CD4-positive, alpha-beta memory T cell (primary cell): ENCODE measurements at regions not wholly inside any gene's neighbourhood (a gene's known extent, or its start where the extent isn't known, plus 50 kb on each side); places are given as distances from the start of the nearest gene placed in this dataset.

Experiments
- CTCF ChIA-PET: fragments of 350-600 bp; sonication (Branson Sonifier 250); formaldehyde crosslinking; loops from one replicate; lab custom pipeline; 2021; ENCODE audit warnings: inconsistent platforms; ENCODE audit not compliant: partially characterized antibody; lab: Charles Lee
- POLR2A ChIA-PET: fragments of 350-600 bp; sonication (Branson Sonifier 250); formaldehyde crosslinking; loops from one replicate; lab custom pipeline; 2021; ENCODE audit not compliant: partially characterized antibody; lab: Charles Lee
- DNase-seq, 5 donors: peaks; one replicate each; pipeline versions ENCODE4 v3.0.0 to v3.0.0-alpha.2; 2020 to 2022; ENCODE audit warnings: mixed read lengths in 1 of 5
- H3K27ac ChIP-seq: one replicate; pipeline ENCODE4 v1.7.0; 2013; ENCODE audit warnings: low read depth, low read length
- H3K27me3 ChIP-seq: 2 replicates; pipeline ENCODE4 v1.7.0; 2013; ENCODE audit warnings: mild to moderate bottlenecking, low read length, moderate library complexity; ENCODE audit not compliant: insufficient read depth
- H3K36me3 ChIP-seq: 2 replicates; pipeline ENCODE4 v1.7.0; 2013; ENCODE audit warnings: mild to moderate bottlenecking, low read length, moderate library complexity; ENCODE audit not compliant: insufficient read depth
- H3K4me1 ChIP-seq: 2 replicates; pipeline ENCODE4 v1.7.0; 2013; ENCODE audit warnings: mild to moderate bottlenecking, low read length, moderate library complexity; ENCODE audit not compliant: insufficient read depth
- H3K4me3 ChIP-seq, 2 donors: one replicate each; pipeline ENCODE4 v1.7.0; 2013; ENCODE audit warnings: low read length in 2 of 2, mild to moderate bottlenecking in 1 of 2
- H3K9me3 ChIP-seq, 2 donors: one replicate each; pipeline ENCODE4 v1.7.0; 2013; ENCODE audit warnings: low read length in 2 of 2, control low read depth in 1 of 2; ENCODE audit not compliant: control insufficient read depth in 1 of 2
- H3K27ac Mint-ChIP-seq, 7 donors: one replicate each; pipeline ENCODE4 v1.8.0; 2020 to 2021; ENCODE audit warnings: mixed read lengths in 7 of 7, mild to moderate bottlenecking in 6 of 7, inconsistent platforms in 3 of 7, moderate library complexity in 3 of 7
- H3K27me3 Mint-ChIP-seq, 2 donors: one replicate each; pipeline ENCODE4 v1.8.0; 2020 to 2021; ENCODE audit warnings: mixed read lengths in 2 of 2
- H3K36me3 Mint-ChIP-seq, 2 donors: one replicate each; pipeline ENCODE4 v1.8.0; 2020 to 2021; ENCODE audit warnings: mixed read lengths in 2 of 2, inconsistent platforms in 1 of 2, mild to moderate bottlenecking in 1 of 2
- H3K4me1 Mint-ChIP-seq, 4 donors: one replicate each; pipeline ENCODE4 v1.8.0; 2020 to 2021; ENCODE audit warnings: mixed read lengths in 4 of 4, mild to moderate bottlenecking in 1 of 4
- H3K4me3 Mint-ChIP-seq, 8 donors: one replicate each; pipeline ENCODE4 v1.8.0; 2020 to 2021; ENCODE audit warnings: mixed read lengths in 8 of 8, mild to moderate bottlenecking in 7 of 8, moderate library complexity in 6 of 8, inconsistent platforms in 3 of 8
- H3K9me3 Mint-ChIP-seq, 8 donors: one replicate each; pipeline ENCODE4 v1.8.0; 2020 to 2021; ENCODE audit warnings: mixed read lengths in 8 of 8, mild to moderate bottlenecking in 5 of 8, inconsistent platforms in 3 of 8, moderate library complexity in 1 of 8
- intact Hi-C: fragments of 100-400 bp; cut with micrococcal nuclease; formaldehyde crosslinking; loops from one replicate; pipeline ENCODE4 v1.15.1; 2023

- Histone ChIP-seq H3K9me3 (no peaks in the 10 kb centered on the region), H3K36me3 (no peaks in the 10 kb centered on the region), H3K27ac (no peak overlapping the region), H3K4me1 (no peaks in the 10 kb centered on the region), H3K27me3 (no peaks in the 10 kb centered on the region), H3K4me3 (no peak overlapping the region)
- no peak for DNase-seq
- ChIA-PET POLR2A (no interaction called here), CTCF (no interaction called here)
- no peak overlapping the region for H3K4me3 Mint-ChIP-seq
- peaks cover 0 to 2% of the 10 kb centered on the region in 2 donors for H3K27me3 Mint-ChIP-seq
- intact Hi-C loops, result no loop called here
- H3K36me3 Mint-ChIP-seq, result no peaks in the 10 kb centered on the region
- H3K4me1 Mint-ChIP-seq, result no peaks in the 10 kb centered on the region
- peaks cover 0 to 6% (median under 1%) of the 10 kb centered on the region in 8 donors for H3K9me3 Mint-ChIP-seq
- no peak overlapping the region for H3K27ac Mint-ChIP-seq
These were observed 328.7 kb upstream of the ATP11B start for GRCh38 chr3:182464513-182465145.

DNA sequence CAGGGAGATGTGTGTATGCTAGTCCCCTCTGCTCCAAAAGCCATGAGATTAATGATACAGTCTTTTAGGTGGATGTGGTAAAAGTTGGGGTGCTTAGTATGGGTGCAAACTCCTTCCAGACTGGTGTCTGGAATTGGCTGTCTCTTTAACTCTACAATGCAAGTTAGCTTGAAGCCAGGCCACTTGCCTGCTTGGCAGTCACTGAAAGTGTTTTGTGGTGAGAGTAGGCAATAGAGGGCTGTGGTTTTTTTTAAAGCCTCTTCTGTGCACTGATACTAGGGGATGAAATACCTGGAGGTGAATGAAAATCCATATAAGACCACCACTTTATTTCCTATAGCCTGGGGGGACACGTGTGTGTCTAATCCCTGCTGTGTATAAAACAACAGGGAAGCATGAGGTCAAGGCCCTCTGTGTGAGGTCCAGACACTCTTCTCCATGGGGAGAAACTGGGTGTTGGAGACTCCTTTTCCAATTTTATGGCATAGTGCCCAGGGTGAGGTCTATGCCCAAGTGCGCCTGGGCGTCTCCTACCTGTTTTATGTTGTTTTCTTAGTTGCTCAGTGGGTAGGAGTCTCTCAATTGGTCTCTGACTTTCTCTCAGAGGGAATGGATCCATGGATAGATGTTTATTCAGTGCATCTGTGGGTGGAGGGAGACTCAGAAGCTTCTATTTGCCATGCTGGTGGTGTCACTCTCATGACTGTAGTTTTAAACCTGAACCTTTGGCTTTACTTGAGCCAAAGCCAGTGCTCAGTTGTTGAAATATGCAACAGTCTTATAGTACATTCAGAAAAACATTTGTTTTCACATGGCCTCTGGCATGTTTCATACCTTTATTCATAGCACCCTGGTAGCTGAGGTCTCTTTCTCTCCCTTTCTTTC lies 327.8 kb upstream of the ATP11B start:
- Histone ChIP-seq H3K27ac (no peak overlapping the region), H3K27me3 (no peaks in the 10 kb centered on the region), H3K36me3 (no peaks in the 10 kb centered on the region), H3K4me3 (no peak overlapping the region), H3K9me3 (no peaks in the 10 kb centered on the region), H3K4me1 (no peaks in the 10 kb centered on the region)
- H3K27ac Mint-ChIP-seq, result no peak overlapping the region
- DNase-seq, result no peak
- intact Hi-C loops, result no loop called here
- no peaks in the 10 kb centered on the region for H3K4me1 Mint-ChIP-seq
- peaks cover 0 to 2% of the 10 kb centered on the region in 2 donors for H3K27me3 Mint-ChIP-seq
- no peaks in the 10 kb centered on the region for H3K36me3 Mint-ChIP-seq
- CTCF ChIA-PET, result no interaction called here
- POLR2A ChIA-PET, result no interaction called here
- peaks cover 0 to 6% (median 2%) of the 10 kb centered on the region in 8 donors for H3K9me3 Mint-ChIP-seq
- H3K4me3 Mint-ChIP-seq, result no peak overlapping the region

GRCh38 chr3:182469086-182469485 lies 324.2 kb upstream of the ATP11B start:
- Mint-ChIP-seq H3K9me3 (peaks cover 0 to 10% (median 0%) of the 10 kb centered on the region in 8 donors), H3K4me3 (no peak overlapping the region), H3K27me3 (peaks cover 0 to 2% of the 10 kb centered on the region in 2 donors), H3K36me3 (no peaks in the 10 kb centered on the region), H3K27ac (no peak overlapping the region), H3K4me1 (no peaks in the 10 kb centered on the region)
- ChIA-PET CTCF (no interaction called here), POLR2A (no interaction called here)
- Histone ChIP-seq H3K9me3 (no peaks in the 10 kb centered on the region), H3K4me3 (no peak overlapping the region), H3K4me1 (no peaks in the 10 kb centered on the region), H3K27ac (no peak overlapping the region), H3K36me3 (no peaks in the 10 kb centered on the region), H3K27me3 (no peaks in the 10 kb centered on the region)
- intact Hi-C loops, result no loop called here
- no peak for DNase-seq

GRCh38 chr3:182470187-182470586 lies 323.1 kb upstream of the ATP11B start:
- Histone ChIP-seq H3K4me1 (no peaks in the 10 kb centered on the region), H3K27ac (no peak overlapping the region), H3K27me3 (no peaks in the 10 kb centered on the region), H3K9me3 (no peaks in the 10 kb centered on the region), H3K36me3 (no peaks in the 10 kb centered on the region), H3K4me3 (no peak overlapping the region)
- ChIA-PET POLR2A (no interaction called here), CTCF (no interaction called here)
- Mint-ChIP-seq H3K27me3 (peaks cover 1 to 2% of the 10 kb centered on the region in 2 donors), H3K4me3 (no peak overlapping the region), H3K4me1 (no peaks in the 10 kb centered on the region), H3K9me3 (peaks cover 0 to 10% (median 0%) of the 10 kb centered on the region in 8 donors), H3K27ac (no peak overlapping the region), H3K36me3 (no peaks in the 10 kb centered on the region)
- intact Hi-C loops, result no loop called here
- DNase-seq, result no peak

- no peak for DNase-seq
- Histone ChIP-seq H3K4me1 (no peaks in the 10 kb centered on the region), H3K9me3 (no peaks in the 10 kb centered on the region), H3K27me3 (no peaks in the 10 kb centered on the region), H3K36me3 (no peaks in the 10 kb centered on the region), H3K27ac (no peak overlapping the region), H3K4me3 (no peak overlapping the region)
- Mint-ChIP-seq H3K27ac (no peak overlapping the region), H3K4me1 (no peaks in the 10 kb centered on the region), H3K4me3 (no peak overlapping the region), H3K27me3 (peaks cover 2 to 3% of the 10 kb centered on the region in 2 donors), H3K9me3 (peaks cover 0 to 10% (median 0%) of the 10 kb centered on the region in 8 donors), H3K36me3 (no peaks in the 10 kb centered on the region)
- ChIA-PET POLR2A (no interaction called here), CTCF (no interaction called here)
- intact Hi-C loops, result no loop called here
These were observed 320.1 kb upstream of the ATP11B start for GRCh38 chr3:182473191-182473710.

- Histone ChIP-seq H3K4me1 (no peaks in the 10 kb centered on the region), H3K27ac (no peak overlapping the region), H3K27me3 (no peaks in the 10 kb centered on the region), H3K36me3 (no peaks in the 10 kb centered on the region), H3K4me3 (no peak overlapping the region), H3K9me3 (no peaks in the 10 kb centered on the region)
- peaks cover 0 to 5% of the 10 kb centered on the region in 2 donors for H3K27me3 Mint-ChIP-seq
- intact Hi-C loops, result no loop called here
- peaks cover 0 to 3% (median 0%) of the 10 kb centered on the region in 8 donors for H3K9me3 Mint-ChIP-seq
- DNase-seq, result no peak
- ChIA-PET POLR2A (no interaction called here), CTCF (no interaction called here)
- no peak overlapping the region for H3K27ac Mint-ChIP-seq
- no peaks in the 10 kb centered on the region for H3K4me1 Mint-ChIP-seq
- no peak overlapping the region for H3K4me3 Mint-ChIP-seq
- no peaks in the 10 kb centered on the region for H3K36me3 Mint-ChIP-seq
These were observed 314.9 kb upstream of the ATP11B start for GRCh38 chr3:182478369-182478768.
